GM21528 (cell line): ENCODE measurements at regions not wholly inside any gene's neighbourhood (a gene's known extent, or its start where the extent isn't known, plus 50 kb on each side); places are given as distances from the start of the nearest gene placed in this dataset.
"Not testable (repeated sequence)": the region's sequence is repeated elsewhere in the genome, so short reads cannot be mapped to it uniquely, and the experiment has no call there.

ENCODE experiments used
- ATAC-seq: cut with Tn5 transposase; IDR thresholded peaks from one replicate; pipeline ENCODE4 v1.9.1; 2021; ENCODE audit warnings: mild to moderate bottlenecking, moderate library complexity; ENCODE audit not compliant: unreplicated experiment, low FRiP score

DNA sequence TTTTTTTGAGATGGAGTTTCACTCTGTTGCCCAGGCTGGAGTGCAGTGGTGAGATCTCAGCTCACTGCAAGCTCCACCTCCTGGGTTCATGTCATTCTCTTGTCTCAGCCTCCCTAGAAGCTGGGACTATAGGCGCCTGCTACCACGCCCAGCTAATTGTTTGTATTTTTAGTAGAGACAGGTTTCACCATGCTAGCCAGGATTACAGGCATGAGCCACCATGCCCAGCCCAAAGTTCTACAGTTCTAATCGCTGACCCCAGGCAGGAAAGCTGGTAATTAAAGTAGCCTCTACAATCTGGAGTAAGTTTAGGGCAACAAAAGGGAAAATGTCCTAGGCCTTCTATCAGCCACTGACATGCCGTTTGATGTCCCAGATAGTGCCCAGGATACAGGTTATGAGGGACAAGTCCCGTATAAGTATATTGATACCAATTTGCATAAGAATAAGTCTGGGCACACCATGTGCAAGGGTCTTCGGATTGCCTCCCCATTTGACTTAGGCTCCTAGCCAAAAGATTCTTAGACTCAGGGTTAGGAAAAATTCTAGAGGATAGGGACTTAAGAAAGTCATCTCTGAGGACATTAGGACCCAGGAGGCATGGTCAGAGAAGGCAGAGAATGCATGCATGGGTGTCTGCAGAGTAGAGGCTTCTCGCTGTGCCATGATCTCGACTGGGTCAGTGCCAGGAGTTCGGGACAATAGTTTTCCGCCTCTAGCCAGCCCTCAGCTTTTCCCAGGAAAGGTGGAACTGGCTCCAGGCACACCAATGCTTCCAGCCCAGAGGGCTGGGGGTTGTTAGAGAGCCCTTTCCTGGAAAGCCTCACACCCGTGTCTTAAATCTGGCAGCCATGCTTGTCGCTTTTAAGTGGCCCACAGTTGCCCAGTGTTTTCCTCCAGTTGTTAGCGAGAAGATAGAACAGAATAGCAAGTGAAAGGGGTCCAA lies 1111.1 kb downstream of the TAF11L14 start:
- ATAC-seq, result peak; percentile 58

DNA sequence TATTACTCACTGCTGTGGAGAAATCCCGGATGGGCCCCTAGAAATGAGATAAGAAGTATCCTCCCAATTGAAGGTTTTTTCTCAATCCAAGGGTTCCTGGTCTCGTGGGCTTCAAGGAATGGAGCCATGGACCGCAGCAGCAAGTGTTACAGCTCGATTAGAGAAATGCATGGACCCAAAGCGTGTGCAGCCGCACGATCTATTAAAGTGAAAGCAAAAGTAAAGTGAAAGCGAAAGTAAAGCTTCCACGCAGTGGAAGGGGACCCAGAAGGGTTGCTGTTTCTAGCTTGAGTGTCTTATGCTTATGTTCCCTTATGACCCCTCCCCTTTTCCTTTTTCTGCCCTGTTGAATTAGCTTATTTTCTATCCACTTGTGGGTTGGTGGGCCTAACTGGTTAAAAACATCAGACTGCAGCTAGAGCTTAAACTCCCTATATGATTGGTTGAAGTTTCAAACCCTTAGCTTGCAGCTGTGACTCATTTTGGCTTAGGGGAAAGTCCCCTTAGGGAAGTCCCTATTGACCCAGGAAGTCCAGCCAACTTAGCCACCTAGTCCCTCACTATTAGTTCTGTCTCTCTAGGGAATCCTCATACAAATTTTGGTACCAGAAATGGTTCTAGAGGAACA lies 1111.8 kb downstream of the TAF11L14 start:
- ATAC-seq, result peak; percentile 81

DNA sequence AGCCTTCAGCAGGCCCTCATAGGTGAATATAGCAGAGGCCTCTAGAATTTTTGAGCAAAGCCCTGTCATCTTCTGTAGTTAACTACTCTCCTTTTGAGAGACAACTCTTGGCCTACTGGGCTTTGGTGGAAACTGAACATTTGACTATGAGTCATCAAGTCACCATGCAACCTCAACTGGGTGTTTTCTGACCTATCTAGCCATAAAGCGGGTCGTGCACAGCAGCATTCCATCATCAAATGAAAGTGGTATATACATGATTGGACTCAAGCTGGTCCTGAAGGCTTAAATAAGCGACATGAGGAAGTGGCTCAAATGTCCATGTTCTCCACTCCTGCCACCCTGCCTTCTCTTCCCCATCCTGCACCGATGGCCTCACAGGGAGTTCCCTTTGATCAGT lies 1115.5 kb downstream of the TAF11L14 start:
- ATAC-seq, result peak; percentile 18

DNA sequence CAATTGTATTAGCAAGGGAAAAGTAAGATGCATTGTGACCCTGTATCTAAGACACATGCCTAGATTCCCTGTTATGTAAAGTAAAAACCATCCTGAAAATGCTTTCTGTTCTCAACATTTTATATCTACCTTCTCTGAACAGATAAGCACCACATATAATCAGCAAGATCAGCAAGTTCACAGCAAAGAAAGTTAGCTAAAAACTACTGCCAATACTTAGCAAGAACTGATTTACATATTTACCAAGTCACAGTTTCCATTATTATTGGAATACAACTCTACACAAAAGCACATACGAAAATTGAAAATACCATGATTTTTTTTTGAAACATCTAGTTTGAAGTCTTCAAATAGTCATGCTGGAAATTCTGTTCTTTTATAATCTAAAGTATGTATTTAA lies 1118.1 kb downstream of the TAF11L14 start:
- ATAC-seq, result no peak

DNA sequence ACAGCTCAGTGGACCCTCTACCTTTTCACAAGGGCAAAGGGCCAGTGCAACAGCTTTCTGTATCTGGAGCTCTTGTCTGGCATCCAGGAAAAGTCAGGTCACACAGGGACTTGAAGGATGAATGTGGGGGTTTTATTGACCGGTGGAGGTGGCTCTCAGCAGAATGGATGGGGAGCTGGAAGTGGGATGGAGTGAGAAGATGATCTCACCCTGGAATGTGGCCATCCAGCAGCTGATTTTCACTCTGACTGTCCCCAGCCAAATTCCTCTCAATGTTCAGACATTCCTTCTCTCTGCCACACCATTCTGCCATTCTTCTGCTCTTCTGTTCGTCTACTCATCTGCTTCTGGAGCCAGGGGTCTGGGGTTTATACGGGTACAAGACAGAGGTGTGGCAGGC lies 1119.9 kb downstream of the TAF11L14 start:
- no peak for ATAC-seq

DNA sequence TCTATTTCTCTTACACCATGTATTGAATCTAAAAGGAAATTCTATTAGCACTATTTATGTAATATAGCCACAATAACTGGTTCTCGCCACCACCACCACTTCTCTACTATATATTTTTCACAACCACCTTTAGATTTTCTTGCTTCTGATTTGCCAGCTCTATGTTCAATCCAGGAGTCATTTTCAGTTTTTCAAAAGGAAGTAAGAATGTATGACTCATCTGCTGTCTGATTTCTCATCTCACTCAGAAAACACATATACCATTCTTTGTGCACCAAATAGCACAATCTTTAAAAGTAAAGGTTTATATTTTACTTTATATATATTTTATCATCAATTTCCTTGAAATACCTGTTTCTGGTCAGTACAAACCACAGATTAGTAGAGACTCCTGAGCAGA lies 1127.5 kb downstream of the TAF11L14 start:
- ATAC-seq, result peak; percentile 59

DNA sequence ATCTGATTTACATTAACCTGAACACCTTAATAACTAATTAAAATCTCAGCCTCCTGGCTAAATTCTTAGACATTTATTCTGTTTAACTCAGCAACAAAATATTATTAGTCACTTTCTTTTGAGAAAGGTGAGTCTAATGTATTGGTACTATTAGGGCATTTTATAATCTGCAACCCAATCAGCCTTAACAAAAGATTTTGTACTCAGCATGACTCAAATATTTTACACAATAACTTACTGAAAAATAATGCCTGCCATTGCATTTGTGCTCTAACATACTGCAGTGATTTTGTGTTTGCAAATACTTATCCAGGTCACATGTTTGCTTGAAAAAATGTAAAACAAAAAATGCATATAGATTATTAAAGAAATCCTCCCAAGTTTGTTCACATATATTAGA lies 1129.9 kb downstream of the TAF11L14 start:
- ATAC-seq, result no peak

DNA sequence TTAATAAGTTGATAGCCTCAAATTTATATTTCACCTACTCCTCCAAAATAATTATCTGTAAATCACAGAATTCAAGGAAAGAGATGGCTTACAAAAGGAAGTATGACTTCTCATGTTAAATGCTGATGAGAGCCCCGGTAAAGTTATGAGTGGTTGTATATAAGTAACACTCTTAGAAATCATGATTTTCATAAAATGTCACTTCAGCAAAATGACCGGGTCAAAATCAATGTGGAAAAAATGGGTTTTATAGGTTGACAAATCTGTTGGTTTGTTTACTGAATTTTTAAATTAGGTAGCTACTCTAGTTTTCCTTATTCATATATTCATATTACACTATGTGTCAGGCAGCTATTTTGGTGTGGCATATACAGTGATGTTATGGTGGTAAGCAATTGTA lies 1131.0 kb downstream of the TAF11L14 start:
- no peak for ATAC-seq

DNA sequence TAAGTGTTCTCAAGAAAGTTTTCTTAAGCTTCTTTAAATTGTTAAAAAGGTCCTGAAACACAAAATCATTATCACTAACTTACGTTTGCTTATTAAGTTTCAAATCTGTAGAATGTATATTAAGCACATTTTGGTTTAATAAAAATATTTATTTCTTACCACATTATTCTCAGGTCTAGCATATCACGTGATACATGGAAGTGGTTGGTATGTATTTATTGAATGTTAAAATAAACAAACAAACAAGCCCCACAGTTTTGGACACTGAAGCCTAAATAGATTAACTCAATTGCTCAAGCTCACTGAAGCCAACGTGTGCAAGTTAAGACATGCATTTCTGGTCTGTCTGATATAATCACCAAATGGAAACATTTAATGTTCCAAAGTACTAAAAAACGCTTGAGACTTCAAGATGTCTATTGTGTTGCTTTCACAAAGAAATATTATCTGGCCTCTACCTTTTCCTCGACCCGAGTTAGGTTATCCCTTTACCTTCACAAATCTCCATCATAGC lies 1136.9 kb downstream of the TAF11L14 start:
- no peak for ATAC-seq

DNA sequence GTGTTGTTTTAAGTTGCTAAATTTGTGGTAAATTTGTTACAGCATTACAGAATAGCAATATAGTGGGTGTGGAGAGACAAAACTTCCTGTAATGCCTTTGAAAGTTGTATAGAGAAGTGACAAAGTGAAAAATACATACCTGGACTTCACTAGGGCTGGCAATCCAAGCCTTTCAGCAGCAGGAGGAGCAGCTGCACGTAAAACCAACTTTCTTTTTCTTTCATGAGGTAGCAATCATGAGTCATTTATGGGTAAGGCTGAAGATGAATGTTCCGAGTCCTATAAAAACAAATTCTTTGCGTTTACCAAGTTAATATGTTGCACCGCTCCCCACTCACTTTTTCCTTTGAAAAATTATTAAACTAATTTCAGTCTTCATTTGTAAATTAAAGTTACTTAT lies 1138.2 kb downstream of the TAF11L14 start:
- no peak for ATAC-seq

DNA sequence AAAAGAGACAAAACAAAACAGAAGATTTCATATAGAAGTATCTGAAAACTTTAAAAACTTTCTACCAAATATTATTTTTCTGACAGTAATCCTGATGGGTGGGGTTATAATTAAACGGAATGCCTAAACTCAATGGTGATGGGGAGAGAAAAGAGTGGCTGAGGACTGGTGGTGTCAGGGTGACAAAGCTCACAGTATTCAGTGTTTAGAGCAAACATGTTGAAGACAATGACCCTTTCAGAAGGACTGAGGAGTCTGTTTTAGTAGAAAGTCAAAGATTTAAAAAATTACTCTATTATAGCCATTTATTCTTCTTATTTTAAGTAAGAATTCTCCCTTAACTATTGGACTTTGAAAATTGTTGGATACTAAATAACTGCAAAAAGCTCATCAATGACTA lies 1144.0 kb downstream of the TAF11L14 start:
- ATAC-seq, result no peak

DNA sequence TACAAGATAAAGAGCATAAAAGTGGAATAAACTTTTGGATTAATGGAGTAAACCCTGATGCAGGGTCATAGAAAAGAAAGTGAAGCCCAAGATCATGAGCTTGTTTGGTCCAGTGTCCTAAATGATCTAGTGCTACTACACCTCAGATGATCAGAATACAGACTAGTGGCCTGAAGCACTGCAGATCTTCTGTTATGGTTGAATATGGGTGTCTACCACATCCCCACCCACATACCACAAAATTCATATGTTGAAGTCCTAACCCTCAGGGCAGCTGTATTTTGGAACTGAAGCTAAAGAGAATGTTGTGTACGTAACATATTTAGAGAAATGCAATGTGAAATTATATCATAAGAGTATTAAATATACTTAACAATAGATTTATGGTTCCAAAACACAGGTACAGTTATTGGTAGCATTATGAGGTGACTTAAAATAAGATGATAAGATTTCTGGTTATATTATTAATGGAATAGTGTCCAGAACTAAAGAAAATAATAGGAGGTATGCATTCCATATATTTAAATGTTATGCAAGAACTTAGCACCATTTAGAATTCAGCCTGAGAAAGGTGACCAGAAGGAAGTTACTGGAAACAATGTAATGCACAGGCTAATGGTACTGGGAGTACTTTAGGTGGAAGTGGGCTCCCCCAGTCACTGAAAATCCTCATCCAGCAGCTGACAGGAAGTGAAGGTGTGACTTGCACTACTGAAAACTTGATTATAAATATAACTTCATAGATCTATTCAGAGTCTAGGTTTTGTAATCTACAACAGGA lies 1155.1 kb downstream of the TAF11L14 start:
- no peak for ATAC-seq

DNA sequence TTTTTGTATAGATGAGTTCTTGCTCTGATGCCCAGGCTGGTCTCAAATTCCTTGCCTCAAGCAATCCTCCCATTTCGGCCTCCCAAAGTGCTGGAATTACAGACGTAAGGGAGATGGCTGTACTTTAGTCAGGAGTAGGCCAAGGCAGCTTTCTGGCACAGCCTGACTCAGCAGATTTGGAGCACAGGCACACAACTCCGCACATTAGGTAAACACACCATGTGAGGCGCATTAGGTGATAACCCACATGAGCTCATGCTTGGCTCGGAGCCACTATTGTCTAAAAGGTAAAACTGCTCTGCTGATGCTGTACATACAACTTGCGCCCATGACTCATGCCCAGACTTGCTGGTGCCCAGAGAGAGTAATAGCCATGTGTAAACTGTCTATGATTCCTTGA lies 1157.9 kb downstream of the TAF11L14 start:
- no peak for ATAC-seq

DNA sequence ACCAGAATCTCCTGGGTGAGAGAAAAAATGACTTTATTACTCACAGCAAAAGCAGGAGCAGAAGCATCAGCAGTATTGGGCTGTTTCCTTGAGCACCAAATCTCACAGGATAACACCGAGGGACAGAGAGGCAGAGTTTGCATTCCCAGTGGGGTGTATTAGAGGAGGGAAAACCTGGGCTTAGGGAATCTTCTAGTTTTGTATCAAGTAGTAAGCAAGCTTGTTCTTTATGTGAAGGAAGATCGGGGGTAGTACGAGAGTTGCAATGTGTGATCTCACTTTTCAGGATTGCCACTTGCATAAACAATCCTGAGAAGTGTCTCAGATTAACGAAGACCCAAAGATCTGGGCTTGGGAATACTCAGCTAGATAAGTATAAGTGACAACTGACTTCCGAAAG lies 1163.0 kb downstream of the TAF11L14 start:
- ATAC-seq, result no peak

DNA sequence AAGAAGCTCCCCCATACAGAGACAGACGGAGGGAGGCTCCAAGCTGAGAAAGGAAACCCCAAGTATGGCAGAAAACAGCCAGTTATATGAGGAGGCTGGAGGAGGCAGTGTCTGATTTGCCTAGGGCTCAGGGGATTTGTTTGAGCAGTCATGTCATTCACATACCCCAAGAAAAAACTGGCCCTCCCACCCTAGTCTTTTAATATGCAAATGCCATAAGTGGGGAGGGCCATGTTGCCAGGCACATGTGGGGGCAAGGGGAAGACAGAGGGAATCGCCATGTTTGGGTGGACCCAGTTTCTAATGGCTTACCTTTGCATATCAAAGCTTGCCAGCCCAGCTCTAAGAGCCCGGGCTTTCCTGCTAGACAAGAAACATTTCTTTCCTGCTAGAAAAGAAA lies 1163.8 kb downstream of the TAF11L14 start:
- ATAC-seq, result no peak

DNA sequence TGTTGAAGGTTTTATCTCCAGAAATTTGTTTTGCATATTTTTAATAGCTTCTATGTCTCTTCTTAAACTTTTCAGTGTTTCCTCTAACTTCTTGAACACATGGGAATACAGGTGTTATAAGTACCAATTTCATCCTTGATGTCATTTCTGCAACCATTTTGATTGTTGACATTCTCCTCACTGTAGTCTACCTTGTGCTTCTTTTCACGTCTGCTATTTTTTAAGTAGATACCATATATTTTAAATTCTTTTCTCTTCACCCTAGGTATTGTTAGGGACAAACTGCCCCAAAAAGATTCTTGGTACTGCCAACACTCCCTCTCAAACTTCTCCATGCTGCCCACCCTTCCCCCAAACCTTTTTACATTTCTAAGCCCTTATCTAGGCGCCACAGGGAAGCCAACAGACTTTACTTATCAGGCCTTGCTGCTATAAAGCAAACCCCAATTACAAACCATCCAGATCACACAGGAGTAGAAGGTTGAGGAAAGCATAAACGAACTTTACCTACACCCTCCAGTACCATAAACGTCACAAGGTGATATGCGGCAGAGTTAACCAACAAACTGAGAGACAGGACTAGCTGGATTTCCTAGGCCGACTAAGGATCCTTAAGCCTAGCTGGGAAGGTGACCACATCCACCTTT lies 1165.3 kb downstream of the TAF11L14 start:
- no peak for ATAC-seq

DNA sequence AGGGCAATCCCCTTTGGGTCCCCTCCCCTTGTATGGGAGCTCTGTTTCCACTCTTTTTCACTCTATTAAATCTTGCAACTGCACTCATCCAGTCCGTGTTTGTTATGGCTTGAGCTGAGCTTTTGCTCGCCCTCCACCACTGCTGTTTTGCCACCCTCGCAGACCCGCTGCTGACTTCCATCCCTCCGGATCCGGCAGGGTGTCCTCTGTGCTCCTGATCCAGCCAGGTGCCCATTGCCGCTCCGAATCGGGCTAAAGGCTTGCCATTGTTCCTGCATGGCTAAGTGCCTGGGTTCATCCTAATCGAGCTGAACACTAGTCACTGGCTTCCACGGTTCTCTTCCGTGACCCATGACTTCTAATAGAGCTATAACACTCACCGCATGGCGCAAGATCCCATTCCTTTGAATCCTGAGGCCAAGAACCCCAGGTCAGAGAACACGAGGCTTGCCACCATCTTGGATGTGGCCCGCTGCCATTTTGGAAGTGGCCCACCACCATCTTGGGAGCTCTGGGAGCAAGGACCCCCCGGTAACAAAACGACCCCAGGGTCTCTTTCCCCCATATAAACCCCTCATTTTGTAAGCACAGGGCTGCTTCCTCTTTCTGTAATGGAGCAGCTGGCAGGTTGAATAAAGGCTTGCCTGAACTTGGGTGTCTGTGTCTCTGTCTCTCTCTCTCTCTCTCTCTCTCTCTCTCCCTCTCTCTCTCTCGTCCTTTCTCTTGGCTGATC lies 1166.2 kb downstream of the TAF11L14 start:
- ATAC-seq, result no peak

DNA sequence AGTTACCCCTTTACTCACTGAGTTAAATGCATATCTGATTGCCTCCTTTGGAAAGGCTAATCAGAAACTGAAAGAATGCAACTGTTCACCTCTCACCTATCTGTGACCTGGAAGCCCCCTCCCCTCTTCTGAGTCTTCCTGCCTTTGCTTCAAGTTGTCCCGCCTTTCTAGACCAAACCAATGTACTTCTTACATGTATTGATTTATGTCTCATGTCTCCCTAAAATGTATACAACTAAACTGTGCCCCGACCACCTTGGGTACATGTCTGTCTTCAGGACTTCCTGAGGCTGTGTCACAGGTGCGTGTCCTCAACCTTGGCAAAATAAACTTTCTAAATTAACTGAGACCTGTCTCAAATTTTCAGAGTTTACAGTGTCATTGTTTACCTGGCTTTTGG lies 1167.2 kb downstream of the TAF11L14 start:
- not testable (repeated sequence) for ATAC-seq

DNA sequence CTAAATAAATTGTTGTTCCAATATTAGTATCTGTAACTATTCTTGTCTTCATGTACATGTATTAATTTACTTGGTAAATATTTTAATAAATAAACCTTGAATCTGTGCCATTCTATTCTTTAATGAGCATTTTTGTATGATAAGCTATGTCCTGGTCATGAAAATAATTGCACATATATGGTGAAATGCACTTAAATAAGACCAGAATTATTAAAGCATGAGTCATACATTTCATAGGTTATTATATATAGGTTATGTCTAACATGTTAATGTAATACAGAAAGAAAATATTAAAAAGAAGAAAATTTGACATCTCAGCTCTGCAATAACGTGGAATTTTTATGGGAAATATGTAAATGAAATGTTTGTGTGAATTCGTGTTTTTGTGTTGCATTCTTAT lies 1168.1 kb downstream of the TAF11L14 start:
- no peak for ATAC-seq

DNA sequence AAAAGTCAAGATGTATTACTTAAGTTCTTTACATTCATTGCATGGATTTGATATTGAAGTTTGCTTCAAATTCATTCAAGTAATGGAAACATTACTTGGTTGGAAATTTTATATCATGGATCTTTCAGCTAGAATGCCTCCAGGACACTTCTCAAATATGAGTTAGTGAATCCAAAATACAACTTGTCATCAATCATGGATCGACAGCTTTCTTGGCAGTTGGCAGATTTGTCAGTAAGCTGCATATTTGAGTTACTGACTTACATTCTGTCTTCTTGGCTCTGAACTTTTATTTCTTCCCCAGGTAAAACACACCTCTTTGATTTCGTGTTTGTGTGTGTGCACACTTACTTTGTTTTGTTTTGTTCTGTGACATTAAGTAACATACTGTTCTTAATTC lies 1171.1 kb downstream of the TAF11L14 start:
- no peak for ATAC-seq
